SK-N-MC (cell line): ENCODE measurements at regions not wholly inside any gene's neighbourhood (a gene's known extent, or its start where the extent isn't known, plus 50 kb on each side); places are given as distances from the start of the nearest gene placed in this dataset.

Experiments
- EZH2 ChIP-seq: fragments of 200-600 bp; sonication (generic); IDR thresholded peaks from one replicate; pipeline ENCODE4 v1.6.1; 2017; ENCODE audit warnings: antibody characterized with exemption
- FOXP2 ChIP-seq: optimal IDR thresholded peaks from 2 replicates; pipeline ENCODE3; 2011; ENCODE audit warnings: mild to moderate bottlenecking, moderate library complexity; ENCODE audit not compliant: insufficient read depth; ENCODE audit errors: extremely low read length, control extremely low read depth
- POLR2AphosphoS5 ChIP-seq: IDR thresholded peaks from 2 replicates; pipeline ENCODE4 v1.6.1; 2012; ENCODE audit warnings: mild to moderate bottlenecking, low read depth, low read length, borderline replicate concordance

- no peak for TF ChIP-seq FOXP2
- no peak for TF ChIP-seq EZH2
- TF ChIP-seq POLR2AphosphoS5: no peak
Measured at GRCh38 chrX:10685923-10686595, 65.7 kb upstream of the MID1 start.
